ENCODE measurements at regions not wholly inside any gene's neighbourhood (a gene's known extent, or its start where the extent isn't known, plus 50 kb on each side); places are given as distances from the start of the nearest gene placed in this dataset.

GRCh38 chr3:118369892-118370491 lies 664.7 kb downstream of the IGSF11 start:
- Mint-ChIP-seq H3K4me3 (no peak overlapping the region), H3K4me1 (no peaks in the 10 kb centered on the region), H3K27ac (no peak overlapping the region), H3K9me3 (peaks cover 20% of the 10 kb centered on the region), H3K27me3 (ENCODE audit: insufficient read depth, low read depth, poor library complexity) (no peaks in the 10 kb centered on the region), H3K36me3 (ENCODE audit: low read depth) (peaks cover 10% of the 10 kb centered on the region; the same call in 2 of the 3 replicates)
- no peak overlapping the region for H3K27ac ChIP-seq (ENCODE audit: low read depth)
- no peak for DNase-seq (ENCODE audit: low spot score)
- H3K9me2 ChIP-seq (ENCODE audit: insufficient read depth), result peaks cover 10% of the 10 kb centered on the region
- H3K79me2 ChIP-seq (replicated peaks; ENCODE audit: insufficient read depth), result no peaks in the 10 kb centered on the region
- no peak for ATAC-seq
- no peaks in the 10 kb centered on the region for H4K20me1 ChIP-seq (replicated peaks; ENCODE audit: insufficient read depth)
- no peak overlapping the region for H3K4me3 ChIP-seq
- no peak overlapping the region for H2AFZ ChIP-seq
- H3K4me2 ChIP-seq, result no peak overlapping the region
- H3K4me1 ChIP-seq (ENCODE audit: insufficient read depth), result no peaks in the 10 kb centered on the region
- no peaks in the 10 kb centered on the region for H3K27me3 ChIP-seq (ENCODE audit: insufficient read depth)
- no peaks in the 10 kb centered on the region for H3F3A ChIP-seq (replicated peaks; ENCODE audit: low read depth)
- H3K36me3 ChIP-seq (ENCODE audit: insufficient read depth), result peaks cover 5% of the 10 kb centered on the region; the same call in 1 of the 2 replicates
- TF ChIP-seq NANOG (IDR thresholded peaks at IDR 0.05; ENCODE audit: borderline replicate concordance) (no peak), STAT1 (IDR thresholded peaks at IDR 0.05; ENCODE audit: unreplicated experiment) (no peak), POLR2AphosphoS5 (IDR thresholded peaks at IDR 0.05; ENCODE audit: low read depth) (no peak), JUNB (IDR thresholded peaks at IDR 0.05; ENCODE audit: unreplicated experiment) (no peak), ZNF114 (CRISPR knock-in tag; IDR thresholded peaks at IDR 0.05) (no peak)
- TF ChIP-seq, protein P1, sequence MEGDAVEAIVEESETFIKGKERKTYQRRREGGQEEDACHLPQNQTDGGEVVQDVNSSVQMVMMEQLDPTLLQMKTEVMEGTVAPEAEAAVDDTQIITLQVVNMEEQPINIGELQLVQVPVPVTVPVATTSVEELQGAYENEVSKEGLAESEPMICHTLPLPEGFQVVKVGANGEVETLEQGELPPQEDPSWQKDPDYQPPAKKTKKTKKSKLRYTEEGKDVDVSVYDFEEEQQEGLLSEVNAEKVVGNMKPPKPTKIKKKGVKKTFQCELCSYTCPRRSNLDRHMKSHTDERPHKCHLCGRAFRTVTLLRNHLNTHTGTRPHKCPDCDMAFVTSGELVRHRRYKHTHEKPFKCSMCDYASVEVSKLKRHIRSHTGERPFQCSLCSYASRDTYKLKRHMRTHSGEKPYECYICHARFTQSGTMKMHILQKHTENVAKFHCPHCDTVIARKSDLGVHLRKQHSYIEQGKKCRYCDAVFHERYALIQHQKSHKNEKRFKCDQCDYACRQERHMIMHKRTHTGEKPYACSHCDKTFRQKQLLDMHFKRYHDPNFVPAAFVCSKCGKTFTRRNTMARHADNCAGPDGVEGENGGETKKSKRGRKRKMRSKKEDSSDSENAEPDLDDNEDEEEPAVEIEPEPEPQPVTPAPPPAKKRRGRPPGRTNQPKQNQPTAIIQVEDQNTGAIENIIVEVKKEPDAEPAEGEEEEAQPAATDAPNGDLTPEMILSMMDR (conservative IDR thresholded peaks at IDR 0.05; ENCODE audit: low read depth in 2 of 2), result no peak

- no peaks in the 10 kb centered on the region for H3K27me3 ChIP-seq (ENCODE audit: insufficient read depth)
- H3K27ac ChIP-seq (ENCODE audit: low read depth), result no peak overlapping the region
- H4K20me1 ChIP-seq (replicated peaks; ENCODE audit: insufficient read depth), result no peaks in the 10 kb centered on the region
- no peak overlapping the region for H3K4me2 ChIP-seq
- Mint-ChIP-seq H3K9me3 (no peaks in the 10 kb centered on the region; the same call in 2 of the 3 replicates), H3K36me3 (ENCODE audit: low read depth) (peaks cover 4% of the 10 kb centered on the region; the same call in 1 of the 3 replicates), H3K4me1 (no peaks in the 10 kb centered on the region), H3K27ac (no peak overlapping the region), H3K27me3 (ENCODE audit: insufficient read depth, low read depth, poor library complexity) (no peaks in the 10 kb centered on the region), H3K4me3 (no peak overlapping the region)
- ATAC-seq, result no peak
- 0 out of 2 replicates have a peak, but pooled peaks cover 3% of the 10 kb centered on the region for H3K9me2 ChIP-seq (ENCODE audit: insufficient read depth)
- no peak for DNase-seq (ENCODE audit: low spot score)
- H3K4me3 ChIP-seq, result no peak overlapping the region
- no peaks in the 10 kb centered on the region for H3F3A ChIP-seq (replicated peaks; ENCODE audit: low read depth)
- H3K4me1 ChIP-seq (ENCODE audit: insufficient read depth), result no peaks in the 10 kb centered on the region
- H3K36me3 ChIP-seq (ENCODE audit: insufficient read depth), result no peaks in the 10 kb centered on the region
- no peak overlapping the region for H2AFZ ChIP-seq
- H3K79me2 ChIP-seq (replicated peaks; ENCODE audit: insufficient read depth), result no peaks in the 10 kb centered on the region
- TF ChIP-seq, protein P2, sequence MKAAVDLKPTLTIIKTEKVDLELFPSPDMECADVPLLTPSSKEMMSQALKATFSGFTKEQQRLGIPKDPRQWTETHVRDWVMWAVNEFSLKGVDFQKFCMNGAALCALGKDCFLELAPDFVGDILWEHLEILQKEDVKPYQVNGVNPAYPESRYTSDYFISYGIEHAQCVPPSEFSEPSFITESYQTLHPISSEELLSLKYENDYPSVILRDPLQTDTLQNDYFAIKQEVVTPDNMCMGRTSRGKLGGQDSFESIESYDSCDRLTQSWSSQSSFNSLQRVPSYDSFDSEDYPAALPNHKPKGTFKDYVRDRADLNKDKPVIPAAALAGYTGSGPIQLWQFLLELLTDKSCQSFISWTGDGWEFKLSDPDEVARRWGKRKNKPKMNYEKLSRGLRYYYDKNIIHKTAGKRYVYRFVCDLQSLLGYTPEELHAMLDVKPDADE (IDR thresholded peaks at IDR 0.05), result no peak
- TF ChIP-seq ZNF114 (CRISPR knock-in tag; IDR thresholded peaks at IDR 0.05) (no peak), NANOG (IDR thresholded peaks at IDR 0.05; ENCODE audit: borderline replicate concordance) (no peak), EZH2 (IDR thresholded peaks at IDR 0.05; ENCODE audit: low read depth, unreplicated experiment) (no peak), POLR2AphosphoS5 (IDR thresholded peaks at IDR 0.05; ENCODE audit: low read depth) (no peak), EZH2phosphoT487 (IDR thresholded peaks at IDR 0.05; ENCODE audit: unreplicated experiment) (no peak), CREB1 (CRISPR knock-in tag; IDR thresholded peaks at IDR 0.05; ENCODE audit: low read depth) (no peak), ZNF462 (CRISPR knock-in tag; IDR thresholded peaks at IDR 0.05) (no peak)
Observed at GRCh38 chr3:118380576-118380975, 654.1 kb downstream of the IGSF11 start.

All from GM23338 (cell line).